A549 (cell line): ENCODE measurements at regions not wholly inside any gene's neighbourhood (a gene's known extent, or its start where the extent isn't known, plus 50 kb on each side); places are given as distances from the start of the nearest gene placed in this dataset.

Source experiments
- CTCF ChIP-seq: fragments of >200 bp; sonication (Bioruptor Twin); formaldehyde crosslinking; IDR thresholded peaks from 3 replicates; pipeline ENCODE4 v1.5.1; 2016
- HMGXB4 ChIP-seq: fragments of 250-450 bp; sonication (Bioruptor Pico); IDR thresholded peaks from 2 replicates; pipeline ENCODE4 v1.5.0; 2021; ENCODE audit warnings: mild to moderate bottlenecking, moderate library complexity, borderline replicate concordance
- JUN ChIP-seq, 2 experiments: fragments of >200 bp; sonication (Bioruptor Twin); formaldehyde crosslinking; IDR thresholded peaks; 2 replicates in 1 of 2; 3 replicates in 1 of 2; pipeline ENCODE4 v1.6.1; 2016 to 2017
- MAFK ChIP-seq: fragments of 450-650 bp; IDR thresholded peaks from 2 replicates; pipeline ENCODE4 v1.6.1; 2014; ENCODE audit not compliant: partially characterized antibody
- MAZ ChIP-seq: fragments of 150-350 bp; IDR thresholded peaks from 2 replicates; pipeline ENCODE4 v1.6.1; 2014; ENCODE audit warnings: antibody characterized with exemption, low read depth, low read length, borderline replicate concordance
- PBX3 ChIP-seq: IDR thresholded peaks from 2 replicates; pipeline ENCODE4 v1.6.1; 2012
- POLR2A ChIP-seq: IDR thresholded peaks from 2 replicates; pipeline ENCODE4 v1.6.1; 2012; ENCODE audit warnings: mild to moderate bottlenecking, low read length
- RAD21 ChIP-seq, 2 experiments: fragments of >200 bp in 1 of 2; sonication (Bioruptor Twin) in 1 of 2; formaldehyde crosslinking in 1 of 2; IDR thresholded peaks in 1 of 2; conservative IDR thresholded peaks in 1 of 2; 2 replicates in 1 of 2; 3 replicates in 1 of 2; pipeline ENCODE4 v1.6.1; 2012 to 2018; ENCODE audit warnings: inconsistent platforms in 1 of 2
- SMC3 ChIP-seq: fragments of >200 bp; sonication (Bioruptor Twin); formaldehyde crosslinking; IDR thresholded peaks from 3 replicates; pipeline ENCODE4 v1.6.1; 2018; ENCODE audit warnings: inconsistent platforms
- TF ChIP-seq, protein P1 (sequence below): fragments of 450-650 bp; IDR thresholded peaks from 2 replicates; pipeline ENCODE4 v1.6.1; 2014; ENCODE audit warnings: antibody characterized with exemption
- TF ChIP-seq, protein P2 (sequence below): fragments of 150-350 bp; IDR thresholded peaks from 2 replicates; pipeline ENCODE4 v1.6.1; 2014; ENCODE audit warnings: low read depth, mild to moderate bottlenecking, low read length

GRCh38 chr3:64872345-64872744 lies 184.5 kb upstream of the ADAMTS9 start:
- TF ChIP-seq MAZ (no peak), SMC3 (no peak), CTCF (no peak), POLR2A (no peak), MAFK (no peak), RAD21 (conservative IDR thresholded peaks at IDR 0.05 in 1 of 2, IDR thresholded peaks at IDR 0.05 in 1 of 2) (no peak), HMGXB4 (CRISPR knock-in tag) (no peak), PBX3 (no peak), JUN (IDR thresholded peaks at IDR 0.05) (no peak)
- TF ChIP-seq, protein P1, sequence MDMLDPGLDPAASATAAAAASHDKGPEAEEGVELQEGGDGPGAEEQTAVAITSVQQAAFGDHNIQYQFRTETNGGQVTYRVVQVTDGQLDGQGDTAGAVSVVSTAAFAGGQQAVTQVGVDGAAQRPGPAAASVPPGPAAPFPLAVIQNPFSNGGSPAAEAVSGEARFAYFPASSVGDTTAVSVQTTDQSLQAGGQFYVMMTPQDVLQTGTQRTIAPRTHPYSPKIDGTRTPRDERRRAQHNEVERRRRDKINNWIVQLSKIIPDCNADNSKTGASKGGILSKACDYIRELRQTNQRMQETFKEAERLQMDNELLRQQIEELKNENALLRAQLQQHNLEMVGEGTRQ: no peak
- TF ChIP-seq, protein P2, sequence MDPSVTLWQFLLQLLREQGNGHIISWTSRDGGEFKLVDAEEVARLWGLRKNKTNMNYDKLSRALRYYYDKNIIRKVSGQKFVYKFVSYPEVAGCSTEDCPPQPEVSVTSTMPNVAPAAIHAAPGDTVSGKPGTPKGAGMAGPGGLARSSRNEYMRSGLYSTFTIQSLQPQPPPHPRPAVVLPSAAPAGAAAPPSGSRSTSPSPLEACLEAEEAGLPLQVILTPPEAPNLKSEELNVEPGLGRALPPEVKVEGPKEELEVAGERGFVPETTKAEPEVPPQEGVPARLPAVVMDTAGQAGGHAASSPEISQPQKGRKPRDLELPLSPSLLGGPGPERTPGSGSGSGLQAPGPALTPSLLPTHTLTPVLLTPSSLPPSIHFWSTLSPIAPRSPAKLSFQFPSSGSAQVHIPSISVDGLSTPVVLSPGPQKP: no peak
